ENCODE measurements at regions not wholly inside any gene's neighbourhood (a gene's known extent, or its start where the extent isn't known, plus 50 kb on each side); places are given as distances from the start of the nearest gene placed in this dataset.
A peak's percentile ranks its signal among the peaks of the same experiment; 100 is the strongest.

GRCh38 chr4:128600410-128600809 lies 209.1 kb upstream of the JADE1 start:
- no peak for DNase-seq

- no peak for DNase-seq
Measured at GRCh38 chr4:128597500-128597899, 212.0 kb upstream of the JADE1 start.

GRCh38 chr4:128596853-128597252 lies 212.6 kb upstream of the JADE1 start:
- DNase-seq: no peak

GRCh38 chr4:128596115-128596514 lies 213.4 kb upstream of the JADE1 start:
- DNase-seq: no peak

- no peak for DNase-seq
Measured at GRCh38 chr4:128591482-128591881, 218.0 kb upstream of the JADE1 start.

GRCh38 chr4:128590773-128591172 lies 218.7 kb upstream of the JADE1 start:
- no peak for DNase-seq

GRCh38 chr4:128590034-128590740 lies 219.3 kb upstream of the JADE1 start:
- DNase-seq: no peak

- DNase-seq: no peak
Measured at GRCh38 chr4:128589384-128589965, 220.0 kb upstream of the JADE1 start.

GRCh38 chr4:128587382-128587781 lies 222.1 kb upstream of the JADE1 start:
- no peak for DNase-seq

GRCh38 chr4:128583753-128584712 lies 225.5 kb upstream of the JADE1 start:
- DNase-seq: no peak

GRCh38 chr4:128582427-128582870 lies 227.1 kb upstream of the JADE1 start:
- no peak for DNase-seq

GRCh38 chr4:128579154-128579853 lies 230.2 kb upstream of the JADE1 start:
- no peak for DNase-seq

GRCh38 chr4:128574706-128575105 lies 234.8 kb upstream of the JADE1 start:
- DNase-seq: peak; percentile 5 to 28

GRCh38 chr4:128573781-128574508 lies 235.6 kb upstream of the JADE1 start:
- no peak for DNase-seq

- DNase-seq: no peak
Measured at GRCh38 chr4:128572778-128573241, 236.7 kb upstream of the JADE1 start.

GRCh38 chr4:128571747-128572146 lies 237.8 kb upstream of the JADE1 start:
- no peak for DNase-seq

- DNase-seq: no peak
Measured at GRCh38 chr4:128570387-128570975, 239.0 kb upstream of the JADE1 start.

- DNase-seq: no peak
Measured at GRCh38 chr4:128566693-128567092, 242.8 kb upstream of the JADE1 start.

GRCh38 chr4:128565565-128566186 lies 243.8 kb upstream of the JADE1 start:
- DNase-seq: peak in 1 of 2 experiments; percentile 5

- no peak for DNase-seq
Measured at GRCh38 chr4:128565054-128565453, 244.4 kb upstream of the JADE1 start.

GRCh38 chr4:128564081-128564630 lies 245.3 kb upstream of the JADE1 start:
- no peak for DNase-seq
